Activated naive CD8-positive, alpha-beta T cell treated with anti-CD3 and anti-CD28 coated beads, Interleukin-2, amount 50 U/mL, for 24 hours (primary cell): ENCODE measurements at regions not wholly inside any gene's neighbourhood (a gene's known extent, or its start where the extent isn't known, plus 50 kb on each side); places are given as distances from the start of the nearest gene placed in this dataset.
"Not testable (repeated sequence)": the region's sequence is repeated elsewhere in the genome, so short reads cannot be mapped to it uniquely, and the experiment has no call there.

Source experiments
- ATAC-seq: fragments of 150-1000 bp; cut with Tn5 transposase; one replicate; pipeline ENCODE4 v1.10.0; 2021
- DNase-seq: peaks from one replicate; pipeline ENCODE4 v3.0.0; 2021
- H3K27ac Mint-ChIP-seq: one replicate; pipeline ENCODE4 v1.8.0; 2021; ENCODE audit warnings: mild to moderate bottlenecking, mixed read lengths
- H3K27me3 Mint-ChIP-seq: one replicate; pipeline ENCODE4 v1.8.0; 2021; ENCODE audit warnings: mixed read lengths
- H3K36me3 Mint-ChIP-seq: one replicate; pipeline ENCODE4 v1.8.0; 2021; ENCODE audit warnings: low read depth, mixed read lengths
- H3K4me1 Mint-ChIP-seq: one replicate; pipeline ENCODE4 v1.8.0; 2021; ENCODE audit warnings: mixed read lengths
- H3K4me3 Mint-ChIP-seq: one replicate; pipeline ENCODE4 v1.8.0; 2021; ENCODE audit warnings: mild to moderate bottlenecking, moderate library complexity, mixed read lengths
- H3K9me3 Mint-ChIP-seq: one replicate; pipeline ENCODE4 v1.8.0; 2021; ENCODE audit warnings: mixed read lengths

DNA sequence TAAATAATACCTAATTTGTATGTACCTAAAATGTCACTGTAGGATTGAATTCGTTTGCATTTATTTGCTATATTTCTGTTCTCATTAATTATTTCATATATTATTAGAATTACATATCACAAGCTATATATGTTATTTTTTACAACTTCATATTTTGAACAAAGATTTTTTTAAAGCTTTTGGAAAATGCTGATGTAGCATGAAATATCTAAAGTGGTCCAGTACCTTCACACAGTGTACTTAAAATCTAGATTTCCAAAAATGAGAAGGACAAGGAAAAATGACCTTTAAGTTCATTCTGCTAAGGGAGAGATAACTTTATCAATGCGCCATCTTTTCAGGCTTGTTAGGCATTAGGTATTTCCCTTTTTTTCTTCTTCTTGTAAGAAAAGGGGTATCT lies 71.8 kb downstream of the LARP7 start:
- Mint-ChIP-seq H3K36me3 (no peaks in the 10 kb centered on the region), H3K27me3 (peaks cover 46% of the 10 kb centered on the region), H3K27ac (no peak overlapping the region), H3K4me3 (no peak overlapping the region), H3K9me3 (no peaks in the 10 kb centered on the region), H3K4me1 (peaks cover 15% of the 10 kb centered on the region)
- ATAC-seq: no peak
- no peak for DNase-seq

GRCh38 chr4:112714922-112715901 lies 78.3 kb downstream of the LARP7 start:
- no peaks in the 10 kb centered on the region for H3K4me1 Mint-ChIP-seq
- H3K4me3 Mint-ChIP-seq: no peak overlapping the region

DNA sequence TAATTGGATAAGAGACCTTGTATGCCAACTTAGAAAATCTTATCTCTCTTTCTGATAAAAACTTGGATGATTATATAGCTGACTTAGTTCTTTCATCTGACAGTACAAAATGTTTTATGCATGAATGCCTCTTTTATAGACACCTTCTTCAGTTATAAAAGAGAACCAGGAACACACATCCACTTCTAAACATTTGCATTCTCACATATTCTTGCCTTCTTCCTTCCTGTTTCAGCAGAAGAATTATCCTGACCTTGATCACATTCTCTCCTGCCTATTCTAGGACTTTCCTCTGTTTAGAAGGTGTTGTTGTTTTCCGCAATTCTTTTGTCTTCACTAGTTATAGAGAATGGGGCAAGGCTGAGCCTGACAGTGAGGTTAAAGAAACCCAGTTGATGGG lies 80.9 kb downstream of the LARP7 start:
- no peak for DNase-seq
- Mint-ChIP-seq H3K27ac (no peak overlapping the region), H3K36me3 (no peaks in the 10 kb centered on the region), H3K4me3 (no peak overlapping the region), H3K9me3 (no peaks in the 10 kb centered on the region), H3K27me3 (peaks cover 11% of the 10 kb centered on the region), H3K4me1 (no peaks in the 10 kb centered on the region)
- ATAC-seq: no peak

More at GRCh38 chr4:112714922-112715901, 78.3 kb downstream of the LARP7 start:
- Mint-ChIP-seq H3K9me3 (no peaks in the 10 kb centered on the region), H3K36me3 (no peaks in the 10 kb centered on the region), H3K27ac (no peak overlapping the region), H3K27me3 (peaks cover 5% of the 10 kb centered on the region)
- ATAC-seq (no peak), DNase-seq (no peak)

DNA sequence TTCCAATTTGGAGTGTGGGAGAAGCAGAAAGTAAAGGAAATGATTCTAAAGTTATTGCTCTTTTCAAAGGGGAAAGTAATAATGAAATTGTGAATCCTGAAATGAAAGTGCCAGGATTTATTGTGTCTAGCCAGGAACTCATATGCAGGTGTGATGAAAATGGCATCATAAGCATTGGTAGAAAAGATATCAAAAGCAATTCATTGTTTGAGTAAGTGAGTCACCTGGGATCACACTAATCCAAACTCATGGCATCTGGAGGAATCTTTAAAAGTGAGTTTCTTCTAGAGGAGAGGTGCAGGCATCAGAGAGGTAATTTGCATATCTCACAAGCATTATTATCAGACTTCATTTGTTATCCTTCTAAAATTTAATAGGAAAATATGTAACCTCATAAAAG lies 84.7 kb downstream of the LARP7 start:
- no peaks in the 10 kb centered on the region for H3K4me1 Mint-ChIP-seq
- no peaks in the 10 kb centered on the region for H3K36me3 Mint-ChIP-seq
- DNase-seq (no peak), ATAC-seq (no peak)
- H3K9me3 Mint-ChIP-seq: no peaks in the 10 kb centered on the region
- H3K4me3 Mint-ChIP-seq: no peak overlapping the region
- no peak overlapping the region for H3K27ac Mint-ChIP-seq
- peaks cover 12% of the 10 kb centered on the region for H3K27me3 Mint-ChIP-seq

DNA sequence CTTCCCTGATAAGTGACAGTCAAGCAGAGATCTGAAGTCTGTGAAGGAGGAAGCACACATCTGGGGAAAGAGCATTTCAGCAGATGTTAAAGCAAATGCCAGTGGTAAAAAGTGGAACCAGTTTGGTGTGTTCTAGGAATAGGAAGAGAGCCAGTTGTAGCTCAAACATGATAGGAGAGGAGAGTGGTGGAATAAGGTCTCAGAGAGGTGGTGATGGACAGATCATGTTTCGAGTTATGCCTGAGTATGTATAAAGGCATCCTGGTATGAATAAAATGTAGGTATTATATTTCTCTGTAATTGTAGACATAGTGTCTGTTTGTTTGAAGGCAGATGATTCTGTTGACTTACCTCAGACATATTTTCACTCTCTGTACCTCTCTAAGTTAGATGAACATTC lies 89.1 kb downstream of the LARP7 start:
- no peak overlapping the region for H3K27ac Mint-ChIP-seq
- no peaks in the 10 kb centered on the region for H3K36me3 Mint-ChIP-seq
- peaks cover 7% of the 10 kb centered on the region for H3K27me3 Mint-ChIP-seq
- no peaks in the 10 kb centered on the region for H3K4me1 Mint-ChIP-seq
- no peaks in the 10 kb centered on the region for H3K9me3 Mint-ChIP-seq
- H3K4me3 Mint-ChIP-seq: no peak overlapping the region
- DNase-seq (no peak), ATAC-seq (no peak)

GRCh38 chr4:112727728-112728127 lies 90.8 kb downstream of the LARP7 start:
- H3K4me3 Mint-ChIP-seq, H3K27ac Mint-ChIP-seq, DNase-seq, H3K36me3 Mint-ChIP-seq, H3K4me1 Mint-ChIP-seq, ATAC-seq, H3K27me3 Mint-ChIP-seq, H3K9me3 Mint-ChIP-seq: not testable (repeated sequence)

GRCh38 chr4:112731715-112732114 lies 94.8 kb downstream of the LARP7 start:
- Mint-ChIP-seq H3K9me3 (no peaks in the 10 kb centered on the region), H3K27ac (no peak overlapping the region), H3K27me3 (no peaks in the 10 kb centered on the region), H3K4me1 (peaks cover 12% of the 10 kb centered on the region), H3K36me3 (no peaks in the 10 kb centered on the region), H3K4me3 (no peak overlapping the region)
- DNase-seq (no peak), ATAC-seq (no peak)

GRCh38 chr4:112732142-112732541 lies 95.2 kb downstream of the LARP7 start:
- H3K9me3 Mint-ChIP-seq: no peaks in the 10 kb centered on the region

GRCh38 chr4:112735474-112735951 lies 98.6 kb downstream of the LARP7 start:
- H3K27ac Mint-ChIP-seq: peak overlapping the region; percentile 16
- DNase-seq: no peak
- H3K9me3 Mint-ChIP-seq: no peaks in the 10 kb centered on the region
- H3K36me3 Mint-ChIP-seq: no peaks in the 10 kb centered on the region
- H3K27me3 Mint-ChIP-seq: no peaks in the 10 kb centered on the region
- H3K4me1 Mint-ChIP-seq: peaks cover 15% of the 10 kb centered on the region
- H3K4me3 Mint-ChIP-seq: no peak overlapping the region
- ATAC-seq: peak; percentile 83

More at GRCh38 chr4:112732142-112732541, 95.2 kb downstream of the LARP7 start:
- H3K27ac Mint-ChIP-seq: no peak overlapping the region
- peaks cover 15% of the 10 kb centered on the region for H3K4me1 Mint-ChIP-seq
- no peak for DNase-seq
- ATAC-seq: no peak
- no peak overlapping the region for H3K4me3 Mint-ChIP-seq
- no peaks in the 10 kb centered on the region for H3K27me3 Mint-ChIP-seq
- H3K36me3 Mint-ChIP-seq: no peaks in the 10 kb centered on the region

- Mint-ChIP-seq H3K9me3 (no peaks in the 10 kb centered on the region), H3K27ac (peak overlapping the region; percentile 2), H3K27me3 (no peaks in the 10 kb centered on the region), H3K4me1 (peaks cover 15% of the 10 kb centered on the region), H3K4me3 (no peak overlapping the region), H3K36me3 (no peaks in the 10 kb centered on the region)
- ATAC-seq (peak; percentile 16), DNase-seq (no peak)
Measured at GRCh38 chr4:112736718-112737135, 99.8 kb downstream of the LARP7 start.

- no peak for DNase-seq
- ATAC-seq: no peak
Measured at GRCh38 chr4:112739442-112739841, 102.5 kb downstream of the LARP7 start.

GRCh38 chr4:112747036-112747435 lies 110.1 kb downstream of the LARP7 start:
- H3K27ac Mint-ChIP-seq: no peak overlapping the region
- H3K4me3 Mint-ChIP-seq: no peak overlapping the region
- H3K9me3 Mint-ChIP-seq: no peaks in the 10 kb centered on the region
- ATAC-seq (no peak), DNase-seq (no peak)
- H3K36me3 Mint-ChIP-seq: no peaks in the 10 kb centered on the region
- no peaks in the 10 kb centered on the region for H3K4me1 Mint-ChIP-seq
- H3K27me3 Mint-ChIP-seq: peaks cover 19% of the 10 kb centered on the region

More at GRCh38 chr4:112739442-112739841, 102.5 kb downstream of the LARP7 start:
- H3K27me3 Mint-ChIP-seq: no peaks in the 10 kb centered on the region
- H3K9me3 Mint-ChIP-seq: no peaks in the 10 kb centered on the region
- no peaks in the 10 kb centered on the region for H3K36me3 Mint-ChIP-seq
- H3K27ac Mint-ChIP-seq: no peak overlapping the region
- peaks cover 15% of the 10 kb centered on the region for H3K4me1 Mint-ChIP-seq
- no peak overlapping the region for H3K4me3 Mint-ChIP-seq

GRCh38 chr4:112748352-112748878 lies 111.5 kb downstream of the LARP7 start:
- Mint-ChIP-seq H3K4me1 (no peaks in the 10 kb centered on the region), H3K4me3 (no peak overlapping the region), H3K36me3 (no peaks in the 10 kb centered on the region), H3K27ac (no peak overlapping the region), H3K27me3 (peaks cover 21% of the 10 kb centered on the region), H3K9me3 (no peaks in the 10 kb centered on the region)
- ATAC-seq (no peak), DNase-seq (no peak)

DNA sequence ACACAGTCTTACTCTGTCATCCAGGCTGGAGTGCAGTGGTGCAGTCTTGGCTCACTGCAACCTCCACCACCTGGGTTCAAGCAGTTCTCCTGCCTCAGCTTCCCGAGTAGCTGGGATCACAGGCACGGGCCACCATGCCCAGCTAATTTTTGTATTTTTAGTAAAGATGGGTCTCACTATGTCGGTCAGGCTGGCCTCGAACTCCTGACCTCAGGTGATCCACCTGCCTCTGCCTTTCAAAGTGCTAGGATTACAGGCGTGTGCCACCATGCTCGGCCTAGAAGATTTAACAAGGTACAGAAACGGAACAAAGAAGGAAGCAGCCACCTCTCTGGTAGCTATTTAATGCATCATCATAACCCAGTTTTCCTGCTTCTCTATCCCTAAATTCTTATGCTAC lies 113.8 kb downstream of the LARP7 start:
- H3K27me3 Mint-ChIP-seq: peaks cover 19% of the 10 kb centered on the region
- not testable (repeated sequence) for DNase-seq, H3K9me3 Mint-ChIP-seq, H3K4me1 Mint-ChIP-seq, H3K36me3 Mint-ChIP-seq, H3K4me3 Mint-ChIP-seq, H3K27ac Mint-ChIP-seq, ATAC-seq

GRCh38 chr4:112751447-112751846 lies 114.5 kb downstream of the LARP7 start:
- no peak overlapping the region for H3K4me3 Mint-ChIP-seq
- DNase-seq: no peak
- H3K27ac Mint-ChIP-seq: no peak overlapping the region
- H3K27me3 Mint-ChIP-seq: peaks cover 15% of the 10 kb centered on the region
- no peaks in the 10 kb centered on the region for H3K36me3 Mint-ChIP-seq
- no peak for ATAC-seq
- H3K4me1 Mint-ChIP-seq: no peaks in the 10 kb centered on the region
- H3K9me3 Mint-ChIP-seq: no peaks in the 10 kb centered on the region
